Activated B cell treated with CpG ODN at 0.5 μM for 24 hours (primary cell): ENCODE measurements at regions not wholly inside any gene's neighbourhood (a gene's known extent, or its start where the extent isn't known, plus 50 kb on each side); places are given as distances from the start of the nearest gene placed in this dataset.

ENCODE experiments used
- ATAC-seq: fragments of 200-7000 bp; cut with Tn5 transposase; one replicate; pipeline ENCODE4 v1.10.0; 2021; ENCODE audit warnings: low read depth, mild to moderate bottlenecking, moderate library complexity
- CTCF ChIA-PET: fragments of 350-600 bp; sonication (Branson Sonifier 250); formaldehyde crosslinking; loops from one replicate; lab custom pipeline; 2021; ENCODE audit warnings: antibody characterized with exemption; lab: Charles Lee
- POLR2A ChIA-PET: fragments of 350-600 bp; sonication (Branson Sonifier 250); formaldehyde crosslinking; loops from one replicate; lab custom pipeline; 2021; ENCODE audit warnings: antibody characterized with exemption; lab: Charles Lee
- DNase-seq: peaks from one replicate; pipeline ENCODE4 v3.0.0; 2022
- H3K27ac Mint-ChIP-seq: one replicate; pipeline ENCODE4 v1.8.0; 2020; ENCODE audit warnings: mixed read lengths
- H3K27me3 Mint-ChIP-seq: one replicate; pipeline ENCODE4 v1.8.0; 2021; ENCODE audit warnings: mixed read lengths
- H3K36me3 Mint-ChIP-seq: one replicate; pipeline ENCODE4 v1.8.0; 2021; ENCODE audit warnings: low read depth, mixed read lengths
- H3K4me1 Mint-ChIP-seq: one replicate; pipeline ENCODE4 v1.8.0; 2021; ENCODE audit warnings: mixed read lengths
- H3K4me3 Mint-ChIP-seq: one replicate; pipeline ENCODE4 v1.8.0; 2020; ENCODE audit warnings: mild to moderate bottlenecking, mixed read lengths
- H3K9me3 Mint-ChIP-seq: one replicate; pipeline ENCODE4 v1.8.0; 2020; ENCODE audit warnings: mixed read lengths
- CTCF ChIP-seq: fragments of 200-600 bp; IDR thresholded peaks from one replicate; pipeline ENCODE4 v1.8.0; 2022; ENCODE audit warnings: antibody characterized with exemption, mild to moderate bottlenecking
- intact Hi-C: fragments of 100-400 bp; cut with micrococcal nuclease; formaldehyde crosslinking; loops from one replicate; pipeline ENCODE4 v1.15.1; 2024

DNA sequence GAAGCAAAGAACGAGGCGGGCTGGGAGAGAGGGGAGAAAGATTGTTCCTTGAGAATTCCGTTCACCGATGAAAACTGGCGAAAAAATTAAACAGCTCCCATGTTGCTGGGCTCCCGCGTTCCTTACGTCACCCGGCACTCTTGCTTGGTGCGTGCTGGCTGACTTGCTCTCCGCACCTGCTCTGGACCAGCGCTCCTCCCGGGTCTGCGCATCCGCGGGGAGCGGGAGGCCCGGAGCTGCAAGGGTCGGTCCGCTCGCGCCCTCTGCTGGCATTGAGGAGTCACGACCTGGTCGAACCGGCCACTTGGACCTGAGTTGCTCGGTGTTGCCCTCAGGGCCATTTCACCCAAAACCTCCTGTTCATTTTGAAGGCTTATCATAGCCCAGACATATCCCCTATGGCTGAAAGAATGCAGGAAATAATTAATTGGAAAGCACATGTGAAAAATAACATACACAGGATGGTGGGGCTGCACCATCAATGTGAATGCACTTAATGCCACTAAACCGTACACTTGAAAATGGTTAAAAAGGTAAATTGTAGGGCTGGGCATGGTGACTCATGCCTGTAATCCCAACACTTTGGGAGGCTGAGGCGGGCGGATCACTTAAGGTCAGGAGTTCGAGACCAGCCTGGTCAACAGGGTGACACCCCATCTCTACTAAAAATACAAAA is 98.9 kb upstream of the BACE2 start:
- peaks cover 14% of the 10 kb centered on the region for H3K4me1 Mint-ChIP-seq
- ChIA-PET CTCF (interaction anchor here (0.7 to 1.0 kb wide), 3 partner anchors 10 to 1551 kb away, joined by 3 read pairs; no protein-coding TSS in a partner anchor), POLR2A (no interaction called here)
- no peak overlapping the region for H3K27ac Mint-ChIP-seq
- no peaks in the 10 kb centered on the region for H3K36me3 Mint-ChIP-seq
- intact Hi-C loops = loop anchor here (5.0 kb wide), 1 partner anchor 602 kb away; no protein-coding TSS in a partner anchor
- no peaks in the 10 kb centered on the region for H3K9me3 Mint-ChIP-seq
- H3K4me3 Mint-ChIP-seq = peak overlapping the region; percentile 58
- peaks cover 28% of the 10 kb centered on the region for H3K27me3 Mint-ChIP-seq
- TF ChIP-seq CTCF = peak; percentile 25
- peak; percentile 34 for DNase-seq
- ATAC-seq = peak; percentile 50

DNA sequence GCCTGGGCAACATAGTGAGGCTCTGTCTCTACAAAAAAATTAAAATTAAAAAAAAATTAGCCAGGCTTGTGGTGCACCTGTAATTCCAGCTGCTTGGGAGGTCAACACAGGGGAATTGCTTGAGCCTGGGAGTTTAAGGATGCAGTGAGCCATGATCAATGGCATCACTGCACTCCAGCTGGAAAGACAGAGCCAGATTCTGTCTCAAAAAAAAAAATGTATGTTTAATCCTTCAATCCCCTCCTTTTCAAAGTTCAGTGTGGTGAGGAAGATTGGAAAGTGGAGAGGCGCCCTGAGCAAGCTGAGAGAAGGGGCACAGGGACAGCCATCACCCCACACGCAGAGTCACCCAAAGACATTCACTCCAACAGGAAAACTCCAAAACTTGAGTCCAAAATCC is 97.7 kb upstream of the BACE2 start:
- no peak for TF ChIP-seq CTCF
- no peak for ATAC-seq
- CTCF ChIA-PET = no interaction called here
- peaks cover 14% of the 10 kb centered on the region for H3K4me1 Mint-ChIP-seq
- no peaks in the 10 kb centered on the region for H3K9me3 Mint-ChIP-seq
- POLR2A ChIA-PET = no interaction called here
- H3K27ac Mint-ChIP-seq = no peak overlapping the region
- no peaks in the 10 kb centered on the region for H3K36me3 Mint-ChIP-seq
- H3K4me3 Mint-ChIP-seq = no peak overlapping the region
- DNase-seq = no peak
- peaks cover 26% of the 10 kb centered on the region for H3K27me3 Mint-ChIP-seq
- intact Hi-C loops = no loop called here

DNA sequence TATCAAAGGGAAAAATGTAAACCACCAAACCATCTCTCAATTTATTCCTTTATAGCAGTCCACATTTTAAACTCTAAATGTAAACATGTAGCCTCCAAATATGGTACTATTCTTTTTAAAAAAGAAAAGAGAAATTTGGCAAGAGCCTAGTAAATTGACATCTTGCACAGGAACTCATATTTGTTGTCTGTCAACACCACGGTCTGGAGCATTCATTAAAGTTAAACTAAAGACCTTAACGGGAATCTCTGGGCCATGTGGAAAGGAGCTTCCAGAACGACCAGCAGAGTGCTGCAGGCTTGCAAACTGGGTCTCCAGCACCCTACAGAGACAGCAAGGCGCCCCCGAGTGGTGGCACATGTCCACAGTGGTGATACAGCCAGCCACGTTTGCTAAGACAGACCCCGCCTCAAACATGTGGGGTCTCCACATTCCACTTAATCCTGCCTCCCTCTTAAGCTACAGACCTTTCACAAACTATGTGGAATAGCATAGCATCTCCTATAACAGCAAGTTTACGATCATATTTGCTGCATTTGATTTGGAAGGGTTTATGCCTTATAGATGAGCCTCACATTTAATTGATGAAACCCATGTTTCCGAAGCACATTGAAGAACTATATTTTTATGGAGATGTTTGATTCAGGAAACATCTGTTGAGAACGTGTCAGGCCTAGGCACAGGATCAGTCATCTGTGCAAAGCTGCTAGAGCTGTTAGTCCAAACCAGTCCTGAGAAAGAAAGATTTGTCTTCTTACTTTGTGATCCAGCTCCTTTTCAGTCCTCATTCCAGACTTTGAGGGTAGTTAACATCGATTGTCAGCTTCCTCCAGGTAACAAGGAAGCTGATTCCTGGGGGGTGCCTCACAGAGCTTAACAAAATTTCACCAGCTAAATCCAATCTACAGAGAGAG is 96.4 kb upstream of the BACE2 start:
- Mint-ChIP-seq H3K27me3 (peaks cover 26% of the 10 kb centered on the region), H3K9me3 (no peaks in the 10 kb centered on the region), H3K4me3 (no peak overlapping the region), H3K4me1 (peaks cover 14% of the 10 kb centered on the region), H3K27ac (no peak overlapping the region), H3K36me3 (no peaks in the 10 kb centered on the region)
- DNase-seq (no peak), ATAC-seq (no peak)
- POLR2A ChIA-PET = no interaction called here
- intact Hi-C loops = no loop called here
- no peak for TF ChIP-seq CTCF
- CTCF ChIA-PET = no interaction called here

DNA sequence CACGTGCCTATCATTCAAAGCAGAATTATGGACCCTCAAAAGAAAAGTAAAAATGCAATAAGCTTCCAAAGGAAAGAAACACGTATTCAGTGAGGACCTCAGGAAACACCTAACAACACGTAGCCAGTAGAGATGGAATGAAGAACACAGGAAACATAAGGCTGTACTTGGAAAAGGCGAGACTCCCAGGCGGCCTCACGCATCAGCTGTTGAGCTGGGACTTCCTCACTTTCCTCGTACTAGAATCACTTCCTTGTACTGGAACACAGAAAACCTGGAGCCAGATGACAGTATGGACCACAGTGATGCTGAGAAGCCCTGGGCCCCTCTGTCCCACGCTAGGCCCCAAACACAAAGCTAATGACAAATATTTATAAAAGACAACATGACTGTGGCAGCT is 94.4 kb upstream of the BACE2 start:
- no peak overlapping the region for H3K27ac Mint-ChIP-seq
- no peaks in the 10 kb centered on the region for H3K9me3 Mint-ChIP-seq
- DNase-seq (no peak), ATAC-seq (no peak)
- H3K27me3 Mint-ChIP-seq = peaks cover 14% of the 10 kb centered on the region
- no peak overlapping the region for H3K4me3 Mint-ChIP-seq
- POLR2A ChIA-PET = no interaction called here
- peaks cover 7% of the 10 kb centered on the region for H3K4me1 Mint-ChIP-seq
- TF ChIP-seq CTCF = no peak
- CTCF ChIA-PET = no interaction called here
- no peaks in the 10 kb centered on the region for H3K36me3 Mint-ChIP-seq
- intact Hi-C loops = no loop called here
